ENCODE measurements at regions not wholly inside any gene's neighbourhood (a gene's known extent, or its start where the extent isn't known, plus 50 kb on each side); places are given as distances from the start of the nearest gene placed in this dataset.

- Histone ChIP-seq H3K4me3 (no peak overlapping the region), H3K36me3 (no peaks in the 10 kb centered on the region), H3K27me3 (no peaks in the 10 kb centered on the region), H3K27ac (no peak overlapping the region), H3K4me1 (peaks cover 0 to 8% (median 0%) of the 10 kb centered on the region in 4 donors), H3K9me3 (no peaks in the 10 kb centered on the region)
- 80% methylated on average over 15 of the region's 15 CpGs; no CpG with 5 or more reads in 1 of the 2 donors for WGBS, 2 donors (ENCODE audit: low coverage in 1 of 2)
- DNase-seq: no peak
- in situ Hi-C loops (cut with MboI; ENCODE audit: low pct_ligation_motif_present in 1 of 4, low pct_unique_long_range_greater_than_20kb in 1 of 4, low sequenced_read_pairs in 3 of 4) (no loop called here), intact Hi-C loops (cut with DNase I; ENCODE audit: low total_unique reads) (no loop called here)
- TF ChIP-seq, protein P1, sequence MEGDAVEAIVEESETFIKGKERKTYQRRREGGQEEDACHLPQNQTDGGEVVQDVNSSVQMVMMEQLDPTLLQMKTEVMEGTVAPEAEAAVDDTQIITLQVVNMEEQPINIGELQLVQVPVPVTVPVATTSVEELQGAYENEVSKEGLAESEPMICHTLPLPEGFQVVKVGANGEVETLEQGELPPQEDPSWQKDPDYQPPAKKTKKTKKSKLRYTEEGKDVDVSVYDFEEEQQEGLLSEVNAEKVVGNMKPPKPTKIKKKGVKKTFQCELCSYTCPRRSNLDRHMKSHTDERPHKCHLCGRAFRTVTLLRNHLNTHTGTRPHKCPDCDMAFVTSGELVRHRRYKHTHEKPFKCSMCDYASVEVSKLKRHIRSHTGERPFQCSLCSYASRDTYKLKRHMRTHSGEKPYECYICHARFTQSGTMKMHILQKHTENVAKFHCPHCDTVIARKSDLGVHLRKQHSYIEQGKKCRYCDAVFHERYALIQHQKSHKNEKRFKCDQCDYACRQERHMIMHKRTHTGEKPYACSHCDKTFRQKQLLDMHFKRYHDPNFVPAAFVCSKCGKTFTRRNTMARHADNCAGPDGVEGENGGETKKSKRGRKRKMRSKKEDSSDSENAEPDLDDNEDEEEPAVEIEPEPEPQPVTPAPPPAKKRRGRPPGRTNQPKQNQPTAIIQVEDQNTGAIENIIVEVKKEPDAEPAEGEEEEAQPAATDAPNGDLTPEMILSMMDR (IDR thresholded peaks at IDR 0.05): no peak
- TF ChIP-seq POLR2A (IDR thresholded peaks at IDR 0.05): no peak
These were observed 126.7 kb upstream of the B3GAT1 start for GRCh38 chr11:134538742-134539141.

DNA sequence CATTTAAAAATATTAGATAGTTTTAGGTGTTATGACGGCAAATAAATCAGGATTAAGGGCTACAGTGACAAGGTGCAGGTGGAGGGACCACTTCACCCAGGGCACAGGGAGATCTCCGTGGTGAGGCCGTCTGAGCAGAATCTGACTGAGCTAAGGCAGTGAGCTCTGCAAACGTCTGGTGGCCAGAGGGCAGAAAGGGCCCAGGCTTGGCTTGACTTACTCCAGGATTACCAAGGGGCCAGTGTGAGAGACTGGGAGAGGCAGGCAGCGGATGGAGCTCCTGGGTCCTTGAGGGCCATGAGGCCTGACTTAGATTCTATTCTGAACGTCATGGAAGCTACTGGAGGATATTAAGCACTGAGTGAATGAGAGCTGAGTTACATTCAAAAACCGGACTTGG, 125.9 kb upstream of the B3GAT1 start:
- no peak overlapping the region for H3K4me3 ChIP-seq
- no peaks in the 10 kb centered on the region for H3K27me3 ChIP-seq
- 75 to 86% methylated on average over 6 to 7 of the region's 7 CpGs for WGBS, 2 donors (ENCODE audit: low coverage in 1 of 2)
- in situ Hi-C loops (cut with MboI; ENCODE audit: low pct_ligation_motif_present in 1 of 4, low pct_unique_long_range_greater_than_20kb in 1 of 4, low sequenced_read_pairs in 3 of 4) (no loop called here), intact Hi-C loops (cut with DNase I; ENCODE audit: low total_unique reads) (no loop called here)
- no peak for DNase-seq
- TF ChIP-seq POLR2A (IDR thresholded peaks at IDR 0.05) (no peak), EP300 (IDR thresholded peaks at IDR 0.05; ENCODE audit: low read depth) (no peak), POLR2AphosphoS5 (IDR thresholded peaks at IDR 0.05) (no peak)
- TF ChIP-seq, protein P1 (IDR thresholded peaks at IDR 0.05): no peak
- no peaks in the 10 kb centered on the region for H3K9me3 ChIP-seq
- H3K36me3 ChIP-seq: no peaks in the 10 kb centered on the region
- H3K27ac ChIP-seq: no peak overlapping the region
- H3K4me1 ChIP-seq: peaks cover 0 to 8% (median 0%) of the 10 kb centered on the region in 4 donors

GRCh38 chr11:134537296-134537695, 125.3 kb upstream of the B3GAT1 start:
- TF ChIP-seq, protein P1 (IDR thresholded peaks at IDR 0.05): no peak
- no peak for TF ChIP-seq POLR2A (IDR thresholded peaks at IDR 0.05)
- TF ChIP-seq EP300 (IDR thresholded peaks at IDR 0.05; ENCODE audit: low read depth): no peak
- no peak for TF ChIP-seq POLR2AphosphoS5 (IDR thresholded peaks at IDR 0.05)
- H3K36me3 ChIP-seq: no peaks in the 10 kb centered on the region
- in situ Hi-C loops (cut with MboI; ENCODE audit: low pct_ligation_motif_present in 1 of 4, low pct_unique_long_range_greater_than_20kb in 1 of 4, low sequenced_read_pairs in 3 of 4): no loop called here
- 63 to 70% methylated on average over 10 to 11 of the region's 11 CpGs for WGBS, 2 donors (ENCODE audit: low coverage in 1 of 2)
- peaks cover 0 to 5% (median 0%) of the 10 kb centered on the region in 4 donors for H3K4me1 ChIP-seq
- DNase-seq: no peak
- H3K4me3 ChIP-seq: no peak overlapping the region
- H3K27ac ChIP-seq: no peak overlapping the region
- no peaks in the 10 kb centered on the region for H3K9me3 ChIP-seq
- H3K27me3 ChIP-seq: no peaks in the 10 kb centered on the region
- intact Hi-C loops (cut with DNase I; ENCODE audit: low total_unique reads): no loop called here

DNA sequence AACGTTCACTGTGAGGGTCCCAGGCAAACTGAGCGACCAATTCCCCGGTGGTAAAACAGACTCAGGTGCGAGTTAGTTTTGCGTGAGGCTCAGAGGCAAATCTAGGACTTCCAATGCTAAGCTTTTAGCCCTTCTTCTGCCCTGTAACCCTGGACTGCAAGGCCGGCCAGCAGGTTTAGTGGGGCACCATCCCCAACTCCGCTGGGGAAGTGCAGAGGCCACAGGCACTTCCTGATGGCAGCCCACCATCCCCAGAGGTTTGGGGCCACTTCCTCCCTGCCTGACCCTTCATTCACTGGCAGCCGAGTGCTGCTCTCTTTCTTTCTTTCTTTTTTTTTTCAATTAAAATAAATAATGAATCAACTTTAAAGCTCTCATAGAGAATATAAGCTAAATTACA, 124.6 kb upstream of the B3GAT1 start:
- 27 to 57% methylated on average over 2 to 8 of the region's 8 CpGs for WGBS, 2 donors (ENCODE audit: low coverage in 1 of 2)
- H3K4me3 ChIP-seq: no peak overlapping the region
- H3K27ac ChIP-seq: no peak overlapping the region
- H3K36me3 ChIP-seq: no peaks in the 10 kb centered on the region
- no peaks in the 10 kb centered on the region for H3K4me1 ChIP-seq
- no peaks in the 10 kb centered on the region for H3K9me3 ChIP-seq
- in situ Hi-C loops (cut with MboI; ENCODE audit: low pct_ligation_motif_present in 1 of 4, low pct_unique_long_range_greater_than_20kb in 1 of 4, low sequenced_read_pairs in 3 of 4) (no loop called here), intact Hi-C loops (cut with DNase I; ENCODE audit: low total_unique reads) (no loop called here)
- TF ChIP-seq POLR2A (IDR thresholded peaks at IDR 0.05): no peak
- TF ChIP-seq POLR2AphosphoS5 (IDR thresholded peaks at IDR 0.05): no peak
- TF ChIP-seq, protein P1 (IDR thresholded peaks at IDR 0.05): no peak
- no peak for TF ChIP-seq EP300 (IDR thresholded peaks at IDR 0.05; ENCODE audit: low read depth)
- H3K27me3 ChIP-seq: no peaks in the 10 kb centered on the region
- no peak for DNase-seq
